ENCODE measurements at regions not wholly inside any gene's neighbourhood (a gene's known extent, or its start where the extent isn't known, plus 50 kb on each side); places are given as distances from the start of the nearest gene placed in this dataset.

- H3K4me2 ChIP-seq (ENCODE audit: low read length): no peak overlapping the region
- no peak overlapping the region for H3K9ac ChIP-seq (ENCODE audit: low read length)
- H3K79me2 ChIP-seq (ENCODE audit: low read length): no peaks in the 10 kb centered on the region
- no peaks in the 10 kb centered on the region for H3K27me3 ChIP-seq (ENCODE audit: low read depth, low read length)
- H4K20me1 ChIP-seq (ENCODE audit: insufficient read depth, low read length): no peaks in the 10 kb centered on the region
- H2AFZ ChIP-seq (ENCODE audit: low read depth, low read length): no peak overlapping the region
- H3K4me3 ChIP-seq (ENCODE audit: low read length): no peak overlapping the region
- H3K4me1 ChIP-seq (ENCODE audit: low read length): no peaks in the 10 kb centered on the region
- no peak overlapping the region for H3K27ac ChIP-seq (ENCODE audit: low read length)
- H3K36me3 ChIP-seq (replicated peaks; ENCODE audit: low read depth, low read length): no peaks in the 10 kb centered on the region
- TF ChIP-seq CTCF (IDR thresholded peaks at IDR 0.05; ENCODE audit: low read depth, low read length): no peak
- no peak for TF ChIP-seq EZH2phosphoT487 (IDR thresholded peaks at IDR 0.05; ENCODE audit: low read depth)
- H3K9me3 ChIP-seq (ENCODE audit: insufficient read depth, low read length): no peaks in the 10 kb centered on the region
These were observed 1050.0 kb upstream of the GHITM start for GRCh38 chr10:83089335-83089734.

- Histone ChIP-seq H3K9ac (ENCODE audit: low read length) (no peak overlapping the region), H3K27me3 (ENCODE audit: low read depth, low read length) (no peaks in the 10 kb centered on the region), H3K79me2 (ENCODE audit: low read length) (no peaks in the 10 kb centered on the region), H2AFZ (ENCODE audit: low read depth, low read length) (no peak overlapping the region), H3K27ac (ENCODE audit: low read length) (no peak overlapping the region), H3K4me2 (ENCODE audit: low read length) (no peak overlapping the region), H3K4me1 (ENCODE audit: low read length) (no peaks in the 10 kb centered on the region), H3K4me3 (ENCODE audit: low read length) (no peak overlapping the region), H3K9me3 (ENCODE audit: insufficient read depth, low read length) (no peaks in the 10 kb centered on the region), H3K36me3 (replicated peaks; ENCODE audit: low read depth, low read length) (no peaks in the 10 kb centered on the region), H4K20me1 (ENCODE audit: insufficient read depth, low read length) (no peaks in the 10 kb centered on the region)
- TF ChIP-seq EZH2phosphoT487 (IDR thresholded peaks at IDR 0.05; ENCODE audit: low read depth) (no peak), CTCF (IDR thresholded peaks at IDR 0.05; ENCODE audit: low read depth, low read length) (no peak)
These were observed 1034.7 kb upstream of the GHITM start for GRCh38 chr10:83104616-83105015.

- no peaks in the 10 kb centered on the region for H3K9me3 ChIP-seq (ENCODE audit: insufficient read depth, low read length)
- H3K4me1 ChIP-seq (ENCODE audit: low read length): no peaks in the 10 kb centered on the region
- no peak overlapping the region for H3K27ac ChIP-seq (ENCODE audit: low read length)
- H3K4me3 ChIP-seq (ENCODE audit: low read length): no peak overlapping the region
- H2AFZ ChIP-seq (ENCODE audit: low read depth, low read length): no peak overlapping the region
- H3K36me3 ChIP-seq (replicated peaks; ENCODE audit: low read depth, low read length): no peaks in the 10 kb centered on the region
- no peaks in the 10 kb centered on the region for H4K20me1 ChIP-seq (ENCODE audit: insufficient read depth, low read length)
- H3K27me3 ChIP-seq (ENCODE audit: low read depth, low read length): no peaks in the 10 kb centered on the region
- no peaks in the 10 kb centered on the region for H3K79me2 ChIP-seq (ENCODE audit: low read length)
- no peak overlapping the region for H3K4me2 ChIP-seq (ENCODE audit: low read length)
- no peak for TF ChIP-seq EZH2phosphoT487 (IDR thresholded peaks at IDR 0.05; ENCODE audit: low read depth)
- TF ChIP-seq CTCF (IDR thresholded peaks at IDR 0.05; ENCODE audit: low read depth, low read length): no peak
- H3K9ac ChIP-seq (ENCODE audit: low read length): no peak overlapping the region
These were observed 1030.6 kb upstream of the GHITM start for GRCh38 chr10:83108565-83109333.

GRCh38 chr10:83119346-83119745, 1020.0 kb upstream of the GHITM start:
- H3K4me3 ChIP-seq (ENCODE audit: low read length): no peak overlapping the region
- no peaks in the 10 kb centered on the region for H4K20me1 ChIP-seq (ENCODE audit: insufficient read depth, low read length)
- no peaks in the 10 kb centered on the region for H3K4me1 ChIP-seq (ENCODE audit: low read length)
- no peak overlapping the region for H3K4me2 ChIP-seq (ENCODE audit: low read length)
- no peaks in the 10 kb centered on the region for H3K79me2 ChIP-seq (ENCODE audit: low read length)
- H3K27ac ChIP-seq (ENCODE audit: low read length): no peak overlapping the region
- no peak overlapping the region for H2AFZ ChIP-seq (ENCODE audit: low read depth, low read length)
- no peaks in the 10 kb centered on the region for H3K27me3 ChIP-seq (ENCODE audit: low read depth, low read length)
- no peak overlapping the region for H3K9ac ChIP-seq (ENCODE audit: low read length)
- TF ChIP-seq CTCF (IDR thresholded peaks at IDR 0.05; ENCODE audit: low read depth, low read length): no peak
- TF ChIP-seq EZH2phosphoT487 (IDR thresholded peaks at IDR 0.05; ENCODE audit: low read depth): no peak
- H3K36me3 ChIP-seq (replicated peaks; ENCODE audit: low read depth, low read length): no peaks in the 10 kb centered on the region
- no peaks in the 10 kb centered on the region for H3K9me3 ChIP-seq (ENCODE audit: insufficient read depth, low read length)
